KBM-7 (cell line): ENCODE measurements at regions not wholly inside any gene's neighbourhood (a gene's known extent, or its start where the extent isn't known, plus 50 kb on each side); places are given as distances from the start of the nearest gene placed in this dataset.
A peak's percentile ranks its signal among the peaks of the same experiment; 100 is the strongest.

Source experiments
- DNase-seq: peaks from one replicate; pipeline ENCODE4 v3.0.0-alpha.2; 2015
- in situ Hi-C: fragments of 300-500 bp; cut with MboI; formaldehyde crosslinking; loops from 2 replicates; pipeline ENCODE4 v1.14.3; 2020; ENCODE audit warnings: low sequenced_read_pairs, low pct_unique_long_range_greater_than_20kb, mixed read lengths

GRCh38 chr4:64216741-64217140, 192.5 kb downstream of the TECRL start:
- in situ Hi-C loops = no loop called here
- DNase-seq = no peak

- in situ Hi-C loops = no loop called here
- no peak for DNase-seq
Observed at GRCh38 chr4:64205376-64205775, 203.9 kb downstream of the TECRL start.

- in situ Hi-C loops = no loop called here
- DNase-seq = peak; percentile 85
Observed at GRCh38 chr4:64200001-64200555, 209.2 kb downstream of the TECRL start.

- in situ Hi-C loops = no loop called here
- no peak for DNase-seq
Observed at GRCh38 chr4:64195582-64195981, 213.7 kb downstream of the TECRL start.

GRCh38 chr4:64192731-64193412, 216.4 kb downstream of the TECRL start:
- no peak for DNase-seq
- in situ Hi-C loops = no loop called here

GRCh38 chr4:64174247-64174882, 234.9 kb downstream of the TECRL start:
- DNase-seq = no peak
- in situ Hi-C loops = loop anchor here (25.0 kb wide), 1 partner anchor 363 kb away; no protein-coding TSS in a partner anchor

GRCh38 chr4:64166365-64166764, 242.9 kb downstream of the TECRL start:
- in situ Hi-C loops = loop anchor here (25.0 kb wide), 1 partner anchor 371 kb away; no protein-coding TSS in a partner anchor
- DNase-seq = no peak

- peak; percentile 72 for DNase-seq
- in situ Hi-C loops = loop anchor here (25.0 kb wide), 1 partner anchor 379 kb away; no protein-coding TSS in a partner anchor
Observed at GRCh38 chr4:64158648-64159326, 250.5 kb downstream of the TECRL start.

GRCh38 chr4:64157397-64157796, 251.9 kb downstream of the TECRL start:
- in situ Hi-C loops = loop anchor here (25.0 kb wide), 1 partner anchor 380 kb away; no protein-coding TSS in a partner anchor
- no peak for DNase-seq

- DNase-seq = no peak
- in situ Hi-C loops = loop anchor here (25.0 kb wide), 1 partner anchor 381 kb away; no protein-coding TSS in a partner anchor
Observed at GRCh38 chr4:64156253-64156652, 253.0 kb downstream of the TECRL start.

GRCh38 chr4:64146030-64146429, 263.2 kb downstream of the TECRL start:
- no peak for DNase-seq
- in situ Hi-C loops = no loop called here

- in situ Hi-C loops = no loop called here
- DNase-seq = no peak
Observed at GRCh38 chr4:64144994-64145393, 264.3 kb downstream of the TECRL start.

GRCh38 chr4:64130907-64131306, 278.3 kb downstream of the TECRL start:
- in situ Hi-C loops = no loop called here
- no peak for DNase-seq

- in situ Hi-C loops = no loop called here
Observed at GRCh38 chr4:64125354-64125753, 283.9 kb downstream of the TECRL start.

GRCh38 chr4:64121803-64122202, 287.4 kb downstream of the TECRL start:
- in situ Hi-C loops = no loop called here
- DNase-seq = no peak

More at GRCh38 chr4:64125354-64125753, 283.9 kb downstream of the TECRL start:
- no peak for DNase-seq

GRCh38 chr4:64105903-64106302, 303.3 kb downstream of the TECRL start:
- no peak for DNase-seq
- in situ Hi-C loops = no loop called here

GRCh38 chr4:64095398-64095797, 313.9 kb downstream of the TECRL start:
- in situ Hi-C loops = no loop called here
- no peak for DNase-seq

- no peak for DNase-seq
- in situ Hi-C loops = no loop called here
Observed at GRCh38 chr4:64079316-64079715, 329.9 kb downstream of the TECRL start.

GRCh38 chr4:64068096-64068495, 341.2 kb downstream of the TECRL start:
- in situ Hi-C loops = no loop called here
- no peak for DNase-seq

GRCh38 chr4:64062991-64063390, 346.3 kb downstream of the TECRL start:
- no peak for DNase-seq
- in situ Hi-C loops = no loop called here
